ENCODE measurements at regions not wholly inside any gene's neighbourhood (a gene's known extent, or its start where the extent isn't known, plus 50 kb on each side); places are given as distances from the start of the nearest gene placed in this dataset.

DNA sequence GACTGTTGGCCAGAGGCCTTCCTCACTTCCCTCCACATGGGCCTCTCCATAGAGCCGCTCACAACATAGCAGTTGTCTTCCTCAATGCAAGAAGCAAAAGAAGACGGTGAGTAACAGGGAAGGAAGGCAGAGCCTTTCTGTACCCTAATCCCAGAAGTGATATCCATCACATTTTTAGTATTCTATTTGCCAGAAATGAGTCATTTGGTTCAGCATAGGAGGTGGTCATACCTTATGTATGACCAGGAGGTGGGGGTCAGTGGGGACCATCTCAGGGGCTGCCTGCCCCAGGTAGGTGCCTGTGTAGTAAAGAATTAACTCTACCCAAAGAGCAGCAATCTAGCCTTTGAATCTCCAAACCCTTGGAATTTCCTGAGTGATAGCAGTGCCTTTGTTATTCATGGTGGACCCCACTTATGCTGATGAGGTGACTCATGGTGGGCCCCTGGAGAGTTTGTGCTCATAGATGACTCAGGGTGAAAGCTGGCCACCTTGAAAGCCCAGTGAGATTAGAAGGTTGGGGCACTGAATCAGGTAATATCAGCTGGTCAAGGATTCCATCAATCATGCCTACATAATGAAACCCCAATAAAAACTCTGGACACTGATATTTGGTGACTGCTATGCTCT lies 323.9 kb upstream of the IGF1R start:
- TF ChIP-seq TOX (CRISPR knock-in tag; IDR thresholded peaks at IDR 0.05; ENCODE audit: borderline replicate concordance) (no peak), PATZ1 (CRISPR knock-in tag; IDR thresholded peaks at IDR 0.05; ENCODE audit: borderline replicate concordance) (no peak)
